OCI-M1 (cell line): ENCODE measurements at regions not wholly inside any gene's neighbourhood (a gene's known extent, or its start where the extent isn't known, plus 50 kb on each side); places are given as distances from the start of the nearest gene placed in this dataset.
A peak's percentile ranks its signal among the peaks of the same experiment; 100 is the strongest.

Experiments
- DNase-seq: peaks from one replicate; lab custom pipeline; 2025; lab: John Stamatoyannopoulos, UW

GRCh38 chr21:26412885-26413284 is 160.2 kb downstream of the CYYR1 start:
- no peak for DNase-seq

- DNase-seq = no peak
Observed at GRCh38 chr21:26409735-26410134, 163.4 kb downstream of the CYYR1 start.

DNA sequence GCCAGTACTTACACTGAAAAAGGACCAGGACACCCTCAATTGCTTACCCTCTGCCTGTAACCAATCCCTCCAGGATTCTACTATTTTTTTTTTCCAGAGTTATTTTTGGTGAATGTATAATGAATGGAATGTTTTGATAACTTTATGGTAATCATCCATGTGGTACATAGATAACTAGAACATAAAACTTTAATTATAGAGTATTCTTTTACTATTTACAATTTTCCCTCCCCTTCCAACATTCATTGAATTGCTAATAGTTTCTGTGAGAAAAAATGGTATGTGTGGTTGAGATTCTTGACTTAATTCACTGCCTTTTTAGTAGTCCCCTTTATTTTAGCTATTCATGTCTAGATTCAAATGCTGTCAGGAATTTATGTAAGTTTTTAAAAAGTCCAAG is 164.6 kb downstream of the CYYR1 start:
- DNase-seq = no peak

DNA sequence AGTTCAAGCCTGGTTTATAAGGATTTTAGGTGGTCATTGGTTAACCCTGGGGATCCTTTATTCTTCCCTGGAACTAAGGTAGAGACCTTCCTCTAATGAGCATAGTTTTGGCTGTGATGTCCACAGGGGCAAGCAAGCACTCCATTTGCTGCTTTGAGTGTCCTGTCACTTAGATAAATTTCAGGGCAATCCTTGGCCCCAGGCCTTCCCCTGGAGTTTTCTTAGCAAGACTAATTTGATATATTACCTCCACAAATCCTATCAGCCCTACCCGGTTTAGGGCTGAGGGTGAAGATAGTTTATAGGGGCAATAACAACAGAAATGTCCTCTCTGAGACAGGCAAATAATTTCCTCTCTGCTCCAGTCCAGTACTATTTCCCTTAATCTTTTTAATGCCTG is 166.6 kb downstream of the CYYR1 start:
- no peak for DNase-seq

- peak; percentile 73 for DNase-seq
Observed at GRCh38 chr21:26405735-26406361, 167.2 kb downstream of the CYYR1 start.

- DNase-seq = no peak
Observed at GRCh38 chr21:26405071-26405470, 168.0 kb downstream of the CYYR1 start.

DNA sequence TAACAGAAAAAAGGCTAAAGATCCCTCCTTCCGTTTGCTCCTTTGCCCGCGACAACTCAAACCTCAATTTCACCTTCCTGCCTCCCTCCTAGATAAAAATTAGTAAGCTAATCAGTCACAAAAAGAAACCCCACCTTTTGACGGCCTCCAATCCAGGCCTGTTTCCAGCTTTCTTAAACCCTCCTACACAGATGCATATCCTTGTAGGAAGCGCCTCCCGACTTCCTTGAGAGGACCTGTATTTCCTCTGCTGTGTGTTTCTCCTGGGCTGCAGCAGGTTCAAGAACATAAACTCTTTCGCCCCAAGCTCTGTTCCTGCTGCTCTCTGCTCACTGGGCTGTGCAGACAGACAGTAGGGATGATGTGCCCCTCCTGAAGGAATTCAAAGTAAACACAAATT is 168.8 kb downstream of the CYYR1 start:
- no peak for DNase-seq

GRCh38 chr21:26403321-26403720 is 169.8 kb downstream of the CYYR1 start:
- no peak for DNase-seq

DNA sequence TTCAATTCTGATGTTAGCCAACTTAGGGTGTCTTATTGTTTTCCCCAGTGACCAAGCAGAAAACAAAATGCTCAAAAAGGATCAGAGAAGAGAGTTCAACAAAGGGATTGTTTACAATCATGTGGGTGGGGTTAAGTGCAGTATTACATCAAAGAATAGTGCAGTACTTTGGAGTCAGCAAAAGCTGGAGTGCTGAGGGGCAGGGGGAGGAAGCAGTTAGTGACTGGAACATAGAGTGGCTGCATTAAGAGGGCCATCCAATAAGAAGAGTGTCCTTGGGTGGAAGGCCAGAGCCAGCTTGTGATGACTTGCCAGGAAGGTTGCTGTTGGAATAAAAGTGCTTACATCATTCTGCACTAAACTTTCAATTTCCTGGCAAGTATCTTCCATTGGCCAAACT is 175.5 kb downstream of the CYYR1 start:
- DNase-seq = no peak

DNA sequence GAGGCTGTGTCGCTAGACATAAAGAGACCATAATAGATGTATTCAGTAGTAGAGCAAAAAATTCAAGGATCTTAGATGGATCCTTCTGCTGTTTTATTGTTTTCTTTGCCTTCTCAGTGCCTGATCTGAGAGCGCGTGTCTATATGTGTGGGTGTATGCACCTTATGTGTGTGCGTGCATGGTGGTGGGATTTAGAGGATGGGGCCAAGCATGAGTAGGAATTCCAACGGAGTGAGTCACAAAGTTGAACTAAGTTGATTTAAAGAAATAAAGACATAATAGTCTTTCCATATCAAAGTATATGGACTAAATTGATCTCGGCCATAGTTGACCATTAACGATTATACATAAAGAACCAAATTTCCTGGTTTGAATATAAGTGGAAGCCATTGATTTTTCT is 178.7 kb downstream of the CYYR1 start:
- no peak for DNase-seq

DNA sequence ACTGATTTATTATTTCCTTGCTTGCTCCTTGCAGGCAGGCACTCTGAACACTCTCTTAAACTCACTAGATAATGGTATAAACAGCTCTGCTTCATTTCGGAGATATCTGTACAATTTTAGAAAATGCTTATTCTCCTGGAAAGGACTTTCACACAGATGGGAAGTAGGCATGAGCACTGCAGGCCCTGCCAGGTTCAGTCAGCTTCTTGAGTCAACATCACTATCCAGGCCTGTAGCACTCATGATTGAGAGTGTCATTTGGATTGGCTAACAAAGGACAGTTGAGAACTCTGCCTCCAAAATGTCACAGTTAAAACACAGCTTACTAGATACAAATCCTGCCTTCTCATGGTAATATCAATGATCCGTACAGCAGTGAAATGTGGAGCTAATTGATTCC is 181.9 kb downstream of the CYYR1 start:
- DNase-seq = no peak

DNA sequence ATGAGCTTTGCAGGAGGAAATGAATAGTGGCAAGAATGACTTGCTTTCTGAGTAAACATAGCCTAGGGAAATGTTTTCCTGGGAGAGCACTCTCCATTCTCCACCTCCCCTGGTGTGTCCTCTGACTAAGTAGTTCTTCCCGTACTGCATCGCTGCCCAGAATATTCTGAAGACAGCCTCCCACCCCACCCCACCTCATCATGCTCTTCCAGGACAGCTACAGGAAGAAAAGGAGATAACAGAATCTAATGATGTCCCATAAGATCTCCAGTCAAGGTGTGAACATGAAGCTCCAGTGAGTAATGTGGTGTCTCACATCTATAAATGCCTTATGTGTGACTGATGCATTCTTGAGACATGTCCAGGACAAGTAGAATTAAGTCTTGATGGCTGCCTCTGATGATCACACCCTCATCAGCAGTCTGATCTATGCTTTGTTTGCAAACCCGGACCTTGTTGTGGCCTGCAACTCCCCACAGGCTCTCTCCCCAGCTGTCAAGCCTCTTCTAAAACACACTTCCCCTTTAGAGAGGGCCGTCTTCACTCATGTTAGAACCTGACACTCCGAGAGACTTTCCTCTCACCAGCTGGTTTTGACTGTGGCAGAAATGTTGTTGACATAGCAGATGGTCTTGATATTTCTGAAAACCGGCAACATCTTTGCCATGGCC is 183.0 kb downstream of the CYYR1 start:
- DNase-seq = peak; percentile 38

GRCh38 chr21:26388731-26389231 is 184.3 kb downstream of the CYYR1 start:
- no peak for DNase-seq

GRCh38 chr21:26385721-26386120 is 187.4 kb downstream of the CYYR1 start:
- no peak for DNase-seq

- DNase-seq = no peak
Observed at GRCh38 chr21:26379561-26379960, 193.5 kb downstream of the CYYR1 start.

DNA sequence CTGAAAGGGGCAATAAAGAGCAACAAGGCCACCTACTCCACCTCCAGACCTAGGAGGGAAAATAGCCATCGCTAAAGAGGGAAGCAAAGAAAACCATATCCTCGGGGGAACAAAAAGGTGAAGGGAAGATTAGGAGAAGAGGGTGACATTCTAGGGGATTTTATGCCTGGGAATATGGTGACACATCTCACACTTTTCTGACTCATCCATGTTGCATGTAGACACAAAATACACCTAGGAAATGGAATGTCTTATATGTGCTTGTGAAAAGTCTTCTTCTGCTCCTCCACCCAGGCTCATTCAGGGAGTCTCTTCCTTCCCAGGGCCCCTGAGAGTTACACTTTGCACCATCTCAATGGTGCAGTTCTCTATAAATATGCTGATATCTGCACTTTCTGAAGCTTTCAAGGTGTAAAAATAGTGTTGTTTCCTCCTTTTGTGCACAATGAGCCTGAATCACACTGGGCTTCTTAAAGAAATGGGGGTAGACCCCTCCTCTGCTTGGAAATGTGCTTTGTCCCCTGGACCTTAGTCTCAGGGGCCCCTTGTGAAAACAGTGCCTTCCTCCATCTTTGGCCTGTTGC is 195.9 kb downstream of the CYYR1 start:
- DNase-seq = no peak

DNA sequence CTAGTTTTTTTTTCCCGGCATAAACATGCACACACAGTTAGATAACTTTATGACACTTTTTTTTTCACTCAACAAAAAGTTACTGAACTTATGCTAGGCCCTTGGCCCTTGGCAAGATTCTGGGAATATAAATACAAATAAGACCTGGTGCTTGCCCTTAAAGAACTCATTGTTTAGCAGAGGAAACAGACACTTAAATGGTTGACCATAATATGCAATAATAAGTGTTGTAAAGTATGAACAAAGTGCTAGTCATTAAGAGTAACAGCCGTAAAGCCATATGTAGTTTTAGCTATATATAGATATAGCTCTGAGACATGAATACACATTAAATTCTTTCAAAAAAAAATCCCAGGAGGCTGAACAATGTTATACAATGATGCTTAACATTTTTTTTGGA is 198.3 kb downstream of the CYYR1 start:
- no peak for DNase-seq

- no peak for DNase-seq
Observed at GRCh38 chr21:26368591-26369320, 198.2 kb upstream of the APP start.

GRCh38 chr21:26366781-26367180 is 196.2 kb upstream of the APP start:
- no peak for DNase-seq

DNA sequence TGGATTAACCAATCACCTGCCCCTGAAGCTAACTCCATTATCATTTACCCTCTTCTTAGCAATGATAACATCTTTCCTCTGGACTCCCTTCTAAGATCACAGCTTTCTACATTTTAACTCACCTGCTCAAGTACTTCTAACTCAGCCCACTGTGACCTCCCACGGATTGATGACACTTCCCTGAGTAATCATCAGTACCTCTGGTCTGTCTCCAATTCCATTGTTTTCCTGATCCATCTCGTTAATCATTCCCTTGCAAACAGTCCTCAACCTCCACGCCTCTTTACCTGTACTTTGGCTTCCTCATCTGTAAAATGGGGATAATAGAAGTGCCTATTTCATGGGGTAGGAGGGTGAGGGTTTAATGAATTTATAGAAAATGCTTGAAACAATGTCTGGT is 195.3 kb upstream of the APP start:
- no peak for DNase-seq

- DNase-seq = no peak
Observed at GRCh38 chr21:26351661-26352060, 181.1 kb upstream of the APP start.

DNA sequence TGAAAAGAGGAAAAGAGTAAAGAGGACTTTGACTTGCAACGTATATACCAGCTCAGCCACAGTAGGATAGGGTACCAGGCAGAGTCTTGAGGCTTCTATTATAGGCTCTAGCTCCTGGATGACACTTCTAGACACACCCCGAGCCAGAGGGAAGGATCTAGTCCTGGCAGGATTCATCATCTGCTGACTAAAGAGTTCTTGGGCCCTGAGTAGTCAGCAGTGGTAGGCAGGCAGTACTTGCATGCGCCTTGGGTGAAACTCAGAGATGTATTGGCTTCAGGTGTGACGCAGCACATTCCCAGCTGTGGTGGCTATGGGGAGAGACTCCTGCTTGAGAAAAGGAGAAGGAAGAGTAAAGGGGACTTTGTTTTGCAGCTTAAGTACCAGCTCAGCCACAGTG is 162.3 kb upstream of the APP start:
- no peak for DNase-seq
